ENCODE measurements at regions not wholly inside any gene's neighbourhood (a gene's known extent, or its start where the extent isn't known, plus 50 kb on each side); places are given as distances from the start of the nearest gene placed in this dataset.

DNA sequence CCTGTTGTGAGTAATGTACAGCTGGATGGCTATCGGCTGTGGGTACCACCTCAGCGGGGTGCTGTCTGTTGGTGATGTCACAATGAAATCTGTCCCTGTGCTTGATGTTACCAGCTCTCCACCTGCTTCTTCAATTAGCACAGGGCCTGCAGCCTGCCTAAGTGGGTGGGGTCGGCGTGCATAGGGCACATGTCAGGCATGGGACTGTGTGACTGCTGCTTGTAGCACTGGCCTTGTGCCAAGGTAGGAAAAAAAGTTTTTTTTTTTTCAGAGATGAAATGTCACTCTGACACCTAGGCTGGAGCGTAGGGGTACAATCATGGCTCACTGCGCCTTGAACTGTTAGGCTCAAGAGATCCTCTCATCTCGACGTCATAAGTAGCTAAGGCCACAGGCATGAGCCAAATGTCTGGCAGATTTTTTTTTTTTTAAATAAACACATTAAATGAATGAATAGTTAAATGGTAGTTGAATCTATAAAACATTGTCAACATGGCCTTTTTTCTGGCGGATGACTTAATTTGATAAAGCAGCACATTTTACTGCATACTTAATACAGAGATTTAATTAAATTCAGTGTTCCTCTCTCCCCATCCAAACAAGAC lies 222.5 kb downstream of the NXNL2 start:
- no peak for DNase-seq (ENCODE audit: low read depth)

DNA sequence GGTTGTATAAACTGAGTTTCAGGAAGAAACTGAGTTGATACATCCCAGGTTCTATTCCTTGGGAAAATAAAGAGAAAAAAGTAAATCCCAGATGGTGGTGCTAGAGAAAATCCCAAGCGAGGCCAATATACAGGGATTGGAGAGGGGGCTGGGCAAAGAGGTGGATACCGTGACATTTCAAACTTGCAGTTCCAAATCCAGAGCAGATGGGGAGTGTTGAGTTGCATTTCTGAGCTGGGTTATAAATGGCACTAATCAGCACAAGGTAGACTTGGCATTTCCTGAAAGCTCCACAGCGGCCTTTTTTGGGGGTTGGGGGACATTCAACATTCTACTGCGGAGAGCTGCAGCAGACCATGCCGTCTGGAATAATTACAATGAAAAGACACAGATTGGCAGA lies 224.4 kb downstream of the NXNL2 start:
- DNase-seq (ENCODE audit: low read depth) = no peak

GRCh38 chr9:88766778-88767503 lies 224.3 kb upstream of the S1PR3 start:
- DNase-seq (ENCODE audit: low read depth) = no peak

DNA sequence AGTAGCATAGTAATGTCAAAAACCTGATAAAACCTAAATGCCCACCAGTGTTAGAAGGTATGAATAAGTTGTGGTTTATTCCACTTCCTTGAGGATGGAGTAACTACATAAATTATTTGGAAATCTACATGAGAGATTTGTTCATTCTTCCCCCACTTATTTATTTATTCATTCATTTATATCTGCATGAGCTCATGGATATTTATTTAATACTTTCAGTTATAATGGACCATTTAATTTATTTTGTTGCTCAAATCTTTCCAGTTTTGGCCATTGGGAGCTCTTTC lies 223.8 kb upstream of the S1PR3 start:
- DNase-seq (ENCODE audit: low read depth) = no peak

- no peak for DNase-seq (ENCODE audit: low read depth)
Measured at GRCh38 chr9:88772575-88772974, 218.7 kb upstream of the S1PR3 start.

GRCh38 chr9:88773126-88773525 lies 218.1 kb upstream of the S1PR3 start:
- no peak for DNase-seq (ENCODE audit: low read depth)

DNA sequence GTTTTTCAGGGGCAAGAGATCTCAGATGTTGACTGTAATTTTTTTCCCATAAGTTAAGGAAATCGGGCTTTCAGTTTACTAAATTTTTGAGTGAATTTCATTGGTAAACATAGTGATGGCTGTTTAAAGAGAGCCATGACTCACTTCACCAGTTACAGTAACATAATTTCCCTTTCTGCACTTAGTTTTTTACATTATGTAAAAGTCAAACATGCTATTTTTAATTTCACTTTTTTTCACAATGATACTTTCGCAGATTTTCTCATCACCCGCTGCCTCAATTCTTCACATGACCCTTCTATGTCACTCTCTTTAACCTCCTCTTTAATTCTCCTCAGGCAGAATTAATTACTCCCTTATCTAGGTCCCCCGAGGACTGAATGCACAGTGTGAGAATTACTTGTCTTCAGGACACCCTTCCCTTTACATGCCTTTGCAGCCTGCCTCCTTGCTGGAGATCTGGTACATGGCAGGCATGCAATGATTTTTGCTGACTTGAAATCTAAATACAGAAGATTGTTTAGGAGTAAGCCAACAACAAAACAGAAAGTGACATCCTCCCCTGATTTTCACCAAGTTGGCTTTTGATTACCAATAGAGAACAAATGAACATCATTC lies 217.5 kb upstream of the S1PR3 start:
- DNase-seq (ENCODE audit: low read depth) = no peak

DNA sequence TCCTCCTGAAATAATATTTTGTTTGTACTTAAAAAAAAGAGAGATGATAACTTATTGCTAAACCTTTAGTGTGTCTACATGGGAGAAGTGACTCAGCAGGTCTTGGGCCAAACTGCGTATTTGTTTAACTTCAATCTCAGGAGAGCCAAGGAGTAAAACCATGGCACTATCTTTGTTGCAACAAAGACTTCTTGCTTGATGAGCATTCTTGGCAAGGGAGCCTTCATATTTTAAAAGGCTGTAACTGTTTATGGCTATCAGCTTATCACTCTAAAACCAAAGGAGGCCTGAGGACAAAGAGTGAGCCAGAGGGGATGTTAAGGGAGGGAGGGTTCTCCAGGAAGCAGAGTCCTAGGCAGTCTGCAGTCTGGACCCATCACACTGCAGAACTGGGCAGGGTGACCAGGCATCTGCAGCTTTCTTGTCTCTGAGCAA lies 216.2 kb upstream of the S1PR3 start:
- DNase-seq (ENCODE audit: low read depth) = no peak

DNA sequence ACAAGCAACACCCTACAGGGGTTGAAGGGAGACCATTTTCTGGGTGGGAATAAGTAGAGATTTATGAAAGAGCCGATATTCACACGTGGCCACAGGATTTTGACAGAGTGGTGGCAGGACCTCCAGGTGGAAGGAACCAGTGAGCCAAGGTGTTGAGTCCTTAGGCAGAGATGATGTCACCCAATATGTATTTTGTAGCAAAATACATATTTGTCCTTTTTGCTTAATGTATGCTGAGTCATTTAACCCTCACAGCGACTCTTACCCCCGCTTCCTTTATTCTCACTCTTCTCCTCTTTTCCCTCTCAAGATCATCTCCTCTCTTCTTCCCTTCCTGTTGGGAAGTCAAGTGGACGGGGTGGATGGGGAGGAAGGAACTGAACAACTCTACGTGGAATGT lies 215.7 kb upstream of the S1PR3 start:
- no peak for DNase-seq (ENCODE audit: low read depth)

- DNase-seq (ENCODE audit: low read depth) = no peak
Measured at GRCh38 chr9:88775966-88776365, 215.3 kb upstream of the S1PR3 start.

DNA sequence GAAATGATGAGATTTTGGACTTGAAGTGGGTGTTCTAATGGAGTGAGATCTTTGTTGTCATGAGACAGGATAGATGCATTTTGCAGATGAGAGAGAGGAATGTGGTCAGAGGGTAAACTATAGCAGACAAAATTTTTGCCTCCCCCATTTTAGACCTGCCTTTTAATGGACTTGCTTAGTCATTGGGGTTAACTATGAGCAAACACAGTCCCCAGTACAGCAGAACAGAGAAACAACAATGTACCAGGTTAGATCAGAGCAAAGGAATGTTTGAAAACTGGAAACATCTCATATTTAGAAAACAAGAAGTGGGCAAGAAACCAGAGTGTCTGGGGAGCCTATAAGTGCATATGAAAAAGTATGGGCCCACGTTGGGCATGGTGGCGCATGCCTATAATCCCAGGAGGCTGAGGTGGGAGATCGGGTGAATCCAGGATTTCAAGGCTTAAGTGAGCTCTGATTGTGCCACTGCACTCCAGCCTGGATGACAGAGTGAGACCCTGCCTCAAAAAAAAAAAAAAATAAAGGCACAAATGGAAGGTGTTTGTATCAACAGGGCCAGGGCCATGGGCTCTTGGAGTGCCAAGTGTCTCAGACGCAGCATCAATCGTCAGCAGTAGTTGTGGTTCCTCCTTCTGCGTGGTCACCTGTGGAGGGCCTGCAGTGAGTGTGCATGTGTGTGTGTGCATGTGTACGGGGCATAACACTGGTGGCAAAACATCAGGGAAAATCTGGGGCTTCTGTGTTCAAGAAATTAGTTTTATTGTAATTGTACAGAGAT lies 214.4 kb upstream of the S1PR3 start:
- no peak for DNase-seq (ENCODE audit: low read depth)

DNA sequence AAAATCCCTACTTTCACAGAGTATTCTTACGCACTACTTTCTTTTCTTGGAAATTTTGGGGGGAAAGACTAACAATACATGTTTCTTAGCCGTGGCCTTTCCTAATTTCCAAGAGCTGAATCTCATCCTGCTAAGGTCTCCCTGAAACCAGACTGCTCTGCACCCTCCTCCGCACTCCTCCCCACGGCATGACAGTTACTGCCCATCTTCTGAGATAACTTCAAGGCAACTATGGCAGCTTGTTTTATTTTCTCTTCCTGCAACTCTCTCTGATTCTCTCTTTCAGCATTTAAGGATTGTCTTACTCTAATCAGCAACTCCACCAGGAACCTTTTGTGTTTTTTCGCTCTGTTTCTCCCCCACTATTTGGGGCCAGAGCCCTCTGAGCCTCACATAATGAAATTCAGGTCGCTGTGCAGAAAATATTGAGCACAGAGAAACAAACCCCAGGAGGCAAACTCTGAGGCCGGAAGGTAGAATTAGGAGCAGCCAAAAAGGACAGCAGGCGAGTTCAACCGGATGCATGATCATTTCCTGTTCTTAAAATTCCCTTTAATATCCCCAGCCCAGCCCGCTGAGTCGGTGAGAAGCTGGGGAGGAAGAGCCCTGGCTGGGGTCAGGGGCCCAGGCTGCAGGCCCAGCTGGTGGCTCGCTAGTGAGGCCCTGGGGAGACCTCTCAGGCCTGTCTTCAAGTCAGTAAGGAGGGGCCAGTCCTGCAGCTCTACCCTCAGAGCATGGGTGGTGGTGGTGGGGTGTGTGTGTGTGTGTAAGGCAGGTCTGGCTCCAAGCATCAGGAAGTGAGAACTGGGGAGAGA lies 213.6 kb upstream of the S1PR3 start:
- DNase-seq (ENCODE audit: low read depth) = no peak

- no peak for DNase-seq (ENCODE audit: low read depth)
Measured at GRCh38 chr9:88781628-88782391, 209.5 kb upstream of the S1PR3 start.

- no peak for DNase-seq (ENCODE audit: low read depth)
Measured at GRCh38 chr9:88782931-88783710, 208.1 kb upstream of the S1PR3 start.

DNA sequence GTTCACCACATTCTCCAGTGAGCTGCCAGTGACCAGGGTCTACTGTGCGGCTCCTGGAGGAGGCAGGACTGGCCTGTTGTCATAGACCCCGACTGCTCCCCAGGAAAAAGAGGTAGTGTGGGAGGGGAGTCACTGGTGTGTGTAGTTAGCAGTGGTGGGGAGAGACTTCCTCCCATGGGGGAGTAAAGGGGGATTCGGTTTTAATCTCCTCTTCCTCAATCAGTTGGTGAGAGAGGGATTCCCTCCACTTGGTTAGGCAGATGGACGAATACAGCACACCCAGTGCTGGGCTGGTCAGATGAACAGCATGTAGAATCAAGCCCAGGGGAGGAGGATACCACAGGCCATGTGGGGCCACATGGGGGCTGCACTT lies 207.6 kb upstream of the S1PR3 start:
- no peak for DNase-seq (ENCODE audit: low read depth)

GRCh38 chr9:88784960-88785359 lies 206.3 kb upstream of the S1PR3 start:
- no peak for DNase-seq (ENCODE audit: low read depth)

DNA sequence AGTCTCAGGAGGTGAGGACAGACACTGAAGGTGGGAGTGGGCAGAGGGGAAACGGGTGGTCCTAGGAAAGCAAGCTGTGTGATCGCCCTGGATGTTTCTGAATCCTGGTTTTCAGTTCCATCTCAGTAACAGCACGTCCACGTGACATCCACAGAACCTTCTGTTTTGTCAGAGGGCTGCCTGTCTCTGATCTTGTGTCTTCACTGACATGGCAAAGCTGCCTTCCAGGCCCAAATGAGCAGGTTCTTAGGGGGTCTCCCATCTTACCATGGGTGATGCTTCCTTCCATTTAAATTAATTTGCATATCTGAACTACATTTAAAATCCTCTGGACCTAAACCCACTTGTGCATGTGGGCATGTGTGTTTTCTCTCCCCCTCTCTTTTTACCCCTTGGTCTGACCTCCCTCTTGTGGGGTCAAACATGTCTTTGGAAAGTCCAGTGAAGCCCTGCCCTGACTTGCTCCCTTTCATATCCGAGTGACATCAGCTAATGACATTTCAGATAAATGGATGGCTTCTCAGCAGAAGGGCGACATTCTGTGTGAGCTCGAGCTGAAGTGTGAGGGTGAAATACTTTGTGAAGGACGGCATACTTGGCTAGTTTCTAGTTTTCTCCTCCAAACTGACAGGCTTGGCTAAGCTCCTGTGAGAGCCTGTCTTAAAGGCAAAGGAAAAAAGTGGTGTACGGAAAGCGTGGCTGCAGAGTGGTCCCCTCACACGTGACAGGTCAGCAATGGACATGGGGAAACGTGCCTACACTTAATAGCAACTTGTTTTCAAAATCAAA lies 204.8 kb upstream of the S1PR3 start:
- DNase-seq (ENCODE audit: low read depth) = no peak

DNA sequence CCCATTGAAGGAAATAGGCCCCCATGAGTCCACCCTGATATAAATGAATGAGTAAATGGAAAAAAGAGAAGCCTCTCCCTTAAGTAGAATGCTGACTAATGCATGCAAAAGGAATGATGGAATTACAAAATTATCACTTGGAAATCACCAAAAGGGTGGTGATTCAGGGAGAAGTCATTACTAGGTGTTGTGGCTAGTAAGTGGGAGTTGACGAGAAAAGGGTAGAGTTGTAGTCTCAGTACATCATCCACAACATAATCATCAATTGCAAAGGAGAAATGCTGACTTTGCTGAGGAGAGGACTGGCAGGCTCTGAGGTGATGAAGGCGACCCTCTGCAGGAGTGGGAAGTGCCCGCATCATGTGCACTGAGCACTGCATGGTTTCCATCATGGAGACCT lies 201.5 kb upstream of the S1PR3 start:
- no peak for DNase-seq (ENCODE audit: low read depth)

DNA sequence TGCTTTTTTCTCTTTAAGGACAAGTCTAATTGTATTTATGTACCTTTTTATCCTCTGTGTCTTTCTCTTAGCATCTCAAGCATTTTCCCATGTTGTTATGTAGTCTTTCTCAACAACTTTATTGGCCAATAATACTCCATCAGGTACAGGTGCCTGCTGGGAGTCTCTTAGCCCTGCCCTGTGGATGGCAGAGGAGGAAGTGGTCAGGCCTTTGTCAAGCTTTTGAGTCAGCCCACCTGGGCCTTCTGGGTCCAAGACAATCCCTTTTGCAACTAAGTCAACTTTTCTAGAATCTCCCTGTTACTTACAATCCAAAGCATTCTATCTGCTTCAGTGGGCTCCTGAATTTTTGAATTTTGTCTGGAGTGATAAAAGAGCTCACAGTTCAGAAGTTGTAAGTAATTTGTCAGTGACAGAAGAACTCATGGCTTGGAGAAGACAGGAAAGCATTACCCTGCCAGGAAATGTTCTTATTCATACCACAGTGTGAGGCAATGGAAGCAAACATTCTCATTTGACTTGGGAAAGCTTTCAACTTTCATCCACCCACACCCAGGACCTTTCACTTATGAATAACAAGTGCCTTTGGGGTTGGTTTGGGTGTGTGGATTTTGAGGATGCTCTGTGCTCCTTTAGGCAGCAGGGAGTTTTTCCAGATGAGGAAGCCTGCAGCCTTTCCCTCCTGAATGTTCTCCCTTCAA lies 200.0 kb upstream of the S1PR3 start:
- DNase-seq (ENCODE audit: low read depth) = no peak

All from activated gamma-delta T cell treated with anti-CD3 and anti-CD28 coated beads, Interleukin-2, amount 50 U/mL, for 16 hours (primary cell).